Panc1 (cell line): ENCODE measurements at regions not wholly inside any gene's neighbourhood (a gene's known extent, or its start where the extent isn't known, plus 50 kb on each side); places are given as distances from the start of the nearest gene placed in this dataset.

Experiments used
- ATAC-seq: fragments of 200-7000 bp; cut with Tn5 transposase; 2 replicates; pipeline ENCODE4 v1.9.1; 2020; ENCODE audit warnings: mild to moderate bottlenecking, moderate library complexity
- BruUV-seq: library from RNA; stranded (reverse); fragments of 400-500 nt; replicated peaks from 2 replicates; lab custom pipeline; 2021; lab: Mats Ljungman, UMichigan
- CTCF ChIA-PET: fragments of 300-600 bp; sonication (Branson Sonifier 250); formaldehyde crosslinking; loops from one replicate; lab custom pipeline; 2022; ENCODE audit warnings: antibody characterized with exemption; lab: Charles Lee
- POLR2A ChIA-PET: fragments of 300-600 bp; sonication (Branson Sonifier 250); formaldehyde crosslinking; loops from one replicate; lab custom pipeline; 2022; ENCODE audit warnings: antibody characterized with exemption; lab: Charles Lee
- DNase-seq: peaks from one replicate; pipeline ENCODE4 v3.0.0-alpha.2; 2010; ENCODE audit warnings: low read depth, low spot score
- H3K27ac ChIP-seq: 2 replicates; pipeline ENCODE4 v1.5.1; 2011; ENCODE audit warnings: mild to moderate bottlenecking, low read length, inconsistent platforms
- H3K27me3 ChIP-seq: fragments of 200-500 bp; sonication (Bioruptor generic); 2 replicates; pipeline ENCODE4 v1.6.0; 2014; ENCODE audit warnings: low read length, inconsistent platforms; ENCODE audit not compliant: control insufficient read depth, insufficient read depth
- H3K36me3 ChIP-seq: fragments of 200-500 bp; sonication (Bioruptor generic); 2 replicates; pipeline ENCODE4 v1.5.1; 2014; ENCODE audit warnings: inconsistent platforms, mild to moderate bottlenecking, low read length, moderate library complexity; ENCODE audit not compliant: control insufficient read depth, insufficient read depth
- H3K4me1 ChIP-seq: 2 replicates; pipeline ENCODE4 v1.5.1; 2011; ENCODE audit warnings: inconsistent platforms, mild to moderate bottlenecking, low read length, moderate library complexity; ENCODE audit not compliant: control insufficient read depth, insufficient read depth
- H3K4me3 ChIP-seq, 2 experiments: 2 replicates each; pipeline ENCODE4 v1.5.1; 2011 to 2012; ENCODE audit warnings: low read depth in 2 of 2, low read length in 2 of 2, mild to moderate bottlenecking in 2 of 2, inconsistent platforms in 1 of 2, moderate library complexity in 1 of 2
- H3K9me3 ChIP-seq: fragments of 200-500 bp; sonication (Bioruptor generic); 2 replicates; pipeline ENCODE4 v1.5.1; 2014; ENCODE audit warnings: low read depth, mild to moderate bottlenecking, inconsistent platforms, low read length, moderate library complexity; ENCODE audit not compliant: control insufficient read depth, insufficient read depth
- POLR2AphosphoS5 ChIP-seq: IDR thresholded peaks from 2 replicates; pipeline ENCODE4 v1.6.1; 2012; ENCODE audit warnings: mild to moderate bottlenecking, low read depth, low read length, moderate library complexity
- SIN3A ChIP-seq: IDR thresholded peaks from 2 replicates; pipeline ENCODE4 v1.6.1; 2012; ENCODE audit warnings: low read depth, mild to moderate bottlenecking, low read length, moderate library complexity, borderline replicate concordance; ENCODE audit not compliant: insufficient read depth
- TCF7L2 ChIP-seq: IDR thresholded peaks from 2 replicates; pipeline ENCODE4 v1.6.1; 2011; ENCODE audit warnings: mild to moderate bottlenecking, low read depth, low read length, inconsistent platforms
- in situ Hi-C: cut with HindIII; loops from 2 replicates; pipeline ENCODE4 v1.10.0; 2016; ENCODE audit warnings: low sequenced_read_pairs, low pct_unique_long_range_greater_than_20kb
- intact Hi-C: fragments of 100-400 bp; cut with micrococcal nuclease; formaldehyde crosslinking; loops from one replicate; pipeline ENCODE4 v1.10.0; 2022; ENCODE audit not compliant: unreplicated experiment
- TF ChIP-seq, protein P1 (sequence below), 2 experiments: IDR thresholded peaks; 2 replicates each; pipeline ENCODE4 v1.6.1; 2011 to 2012; ENCODE audit warnings: low read depth in 2 of 2, control low read depth in 1 of 2, low read length in 1 of 2, mild to moderate bottlenecking in 1 of 2, moderate library complexity in 1 of 2; ENCODE audit not compliant: insufficient read depth in 1 of 2
- TF ChIP-seq, protein P2 (sequence below): fragments of 450-650 bp; IDR thresholded peaks from 2 replicates; pipeline ENCODE4 v1.5.1; 2017; ENCODE audit warnings: mild to moderate bottlenecking

DNA sequence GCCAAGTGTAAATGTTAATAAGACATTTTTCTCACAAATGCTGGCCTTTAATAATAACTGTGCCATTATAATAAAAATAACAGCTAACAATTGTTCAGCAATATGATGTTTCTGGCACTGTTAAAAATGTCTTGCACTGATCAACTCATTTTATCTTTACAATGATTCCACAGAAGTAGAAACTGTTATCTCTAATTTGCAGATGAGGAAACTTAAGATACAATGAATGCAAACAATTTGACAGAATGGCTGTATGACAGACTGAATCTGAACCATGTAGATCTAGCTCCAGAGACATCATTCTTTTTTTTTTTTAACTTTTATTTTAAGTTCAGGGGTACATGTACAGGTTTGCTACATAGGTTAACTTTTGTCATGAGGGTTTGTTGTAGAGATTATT is 755.0 kb downstream of the TBL1XR1 start:
- ATAC-seq (no peak), DNase-seq (no peak)
- in situ Hi-C loops (no loop called here), intact Hi-C loops (no loop called here)
- Histone ChIP-seq H3K27ac (no peak overlapping the region), H3K36me3 (no peaks in the 10 kb centered on the region), H3K9me3 (no peaks in the 10 kb centered on the region), H3K27me3 (no peaks in the 10 kb centered on the region), H3K4me3 (no peak overlapping the region), H3K4me1 (no peaks in the 10 kb centered on the region)
- TF ChIP-seq POLR2AphosphoS5 (no peak), SIN3A (no peak), TCF7L2 (no peak)
- TF ChIP-seq, protein P1, sequence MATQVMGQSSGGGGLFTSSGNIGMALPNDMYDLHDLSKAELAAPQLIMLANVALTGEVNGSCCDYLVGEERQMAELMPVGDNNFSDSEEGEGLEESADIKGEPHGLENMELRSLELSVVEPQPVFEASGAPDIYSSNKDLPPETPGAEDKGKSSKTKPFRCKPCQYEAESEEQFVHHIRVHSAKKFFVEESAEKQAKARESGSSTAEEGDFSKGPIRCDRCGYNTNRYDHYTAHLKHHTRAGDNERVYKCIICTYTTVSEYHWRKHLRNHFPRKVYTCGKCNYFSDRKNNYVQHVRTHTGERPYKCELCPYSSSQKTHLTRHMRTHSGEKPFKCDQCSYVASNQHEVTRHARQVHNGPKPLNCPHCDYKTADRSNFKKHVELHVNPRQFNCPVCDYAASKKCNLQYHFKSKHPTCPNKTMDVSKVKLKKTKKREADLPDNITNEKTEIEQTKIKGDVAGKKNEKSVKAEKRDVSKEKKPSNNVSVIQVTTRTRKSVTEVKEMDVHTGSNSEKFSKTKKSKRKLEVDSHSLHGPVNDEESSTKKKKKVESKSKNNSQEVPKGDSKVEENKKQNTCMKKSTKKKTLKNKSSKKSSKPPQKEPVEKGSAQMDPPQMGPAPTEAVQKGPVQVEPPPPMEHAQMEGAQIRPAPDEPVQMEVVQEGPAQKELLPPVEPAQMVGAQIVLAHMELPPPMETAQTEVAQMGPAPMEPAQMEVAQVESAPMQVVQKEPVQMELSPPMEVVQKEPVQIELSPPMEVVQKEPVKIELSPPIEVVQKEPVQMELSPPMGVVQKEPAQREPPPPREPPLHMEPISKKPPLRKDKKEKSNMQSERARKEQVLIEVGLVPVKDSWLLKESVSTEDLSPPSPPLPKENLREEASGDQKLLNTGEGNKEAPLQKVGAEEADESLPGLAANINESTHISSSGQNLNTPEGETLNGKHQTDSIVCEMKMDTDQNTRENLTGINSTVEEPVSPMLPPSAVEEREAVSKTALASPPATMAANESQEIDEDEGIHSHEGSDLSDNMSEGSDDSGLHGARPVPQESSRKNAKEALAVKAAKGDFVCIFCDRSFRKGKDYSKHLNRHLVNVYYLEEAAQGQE (IDR thresholded peaks at IDR 0.05; ENCODE audit: insufficient read depth in 1 of 2, low read depth in 2 of 2, low read length in 1 of 2), result no peak
- TF ChIP-seq, protein P2, sequence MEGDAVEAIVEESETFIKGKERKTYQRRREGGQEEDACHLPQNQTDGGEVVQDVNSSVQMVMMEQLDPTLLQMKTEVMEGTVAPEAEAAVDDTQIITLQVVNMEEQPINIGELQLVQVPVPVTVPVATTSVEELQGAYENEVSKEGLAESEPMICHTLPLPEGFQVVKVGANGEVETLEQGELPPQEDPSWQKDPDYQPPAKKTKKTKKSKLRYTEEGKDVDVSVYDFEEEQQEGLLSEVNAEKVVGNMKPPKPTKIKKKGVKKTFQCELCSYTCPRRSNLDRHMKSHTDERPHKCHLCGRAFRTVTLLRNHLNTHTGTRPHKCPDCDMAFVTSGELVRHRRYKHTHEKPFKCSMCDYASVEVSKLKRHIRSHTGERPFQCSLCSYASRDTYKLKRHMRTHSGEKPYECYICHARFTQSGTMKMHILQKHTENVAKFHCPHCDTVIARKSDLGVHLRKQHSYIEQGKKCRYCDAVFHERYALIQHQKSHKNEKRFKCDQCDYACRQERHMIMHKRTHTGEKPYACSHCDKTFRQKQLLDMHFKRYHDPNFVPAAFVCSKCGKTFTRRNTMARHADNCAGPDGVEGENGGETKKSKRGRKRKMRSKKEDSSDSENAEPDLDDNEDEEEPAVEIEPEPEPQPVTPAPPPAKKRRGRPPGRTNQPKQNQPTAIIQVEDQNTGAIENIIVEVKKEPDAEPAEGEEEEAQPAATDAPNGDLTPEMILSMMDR, result no peak
- ChIA-PET POLR2A (no interaction called here), CTCF (no interaction called here)
- BruUV-seq, result no TSS peak

DNA sequence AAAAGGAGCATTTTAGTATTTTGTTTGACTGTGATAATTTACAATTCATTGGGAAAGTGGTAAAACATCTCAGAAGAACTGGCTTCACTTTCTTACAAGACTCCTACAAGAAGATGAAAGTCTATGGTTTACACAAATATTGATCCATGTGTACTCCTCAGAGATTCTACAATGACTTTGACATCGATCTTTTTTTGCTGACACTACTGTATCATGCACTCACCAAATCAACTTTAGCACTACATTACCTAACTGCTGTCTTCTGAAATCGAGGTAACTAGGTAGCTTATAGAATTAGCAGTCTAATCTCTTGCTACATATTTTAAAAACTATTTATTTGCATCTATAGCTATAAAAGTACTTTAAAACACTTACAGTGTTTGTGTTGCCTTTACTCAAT is 757.6 kb downstream of the TBL1XR1 start:
- ATAC-seq (no peak), DNase-seq (no peak)
- intact Hi-C loops (no loop called here), in situ Hi-C loops (no loop called here)
- Histone ChIP-seq H3K36me3 (no peaks in the 10 kb centered on the region), H3K9me3 (no peaks in the 10 kb centered on the region), H3K4me1 (no peaks in the 10 kb centered on the region), H3K27me3 (no peaks in the 10 kb centered on the region), H3K4me3 (no peak overlapping the region), H3K27ac (no peak overlapping the region)
- no TSS peak for BruUV-seq
- TF ChIP-seq, protein P2, result no peak
- TF ChIP-seq, protein P1 (IDR thresholded peaks at IDR 0.05; ENCODE audit: insufficient read depth in 1 of 2, low read depth in 2 of 2, low read length in 1 of 2), result no peak
- TF ChIP-seq POLR2AphosphoS5 (no peak), SIN3A (no peak), TCF7L2 (no peak)
- POLR2A ChIA-PET, result no interaction called here
- CTCF ChIA-PET, result no interaction called here
